OCI-LY7 (cell line): ENCODE measurements at regions not wholly inside any gene's neighbourhood (a gene's known extent, or its start where the extent isn't known, plus 50 kb on each side); places are given as distances from the start of the nearest gene placed in this dataset.

Experiments
- BruUV-seq: library from RNA; stranded (reverse); fragments of 400-500 nt; replicated peaks from 2 replicates; lab custom pipeline; 2021; lab: Mats Ljungman, UMichigan
- CTCF ChIA-PET: fragments of 300-600 bp; sonication (Branson Sonifier 250); formaldehyde crosslinking; loops from one replicate; lab custom pipeline; 2022; ENCODE audit warnings: antibody characterized with exemption; ENCODE audit not compliant: unreplicated experiment; lab: Charles Lee
- POLR2A ChIA-PET: fragments of 300-600 bp; sonication (Branson Sonifier 250); formaldehyde crosslinking; loops from one replicate; lab custom pipeline; 2022; ENCODE audit warnings: antibody characterized with exemption; lab: Charles Lee
- DNase-seq: peaks from one replicate; pipeline ENCODE4 v3.0.0-alpha.2; 2015; ENCODE audit warnings: low spot score
- H2AFZ ChIP-seq: fragments of 200-600 bp; sonication (generic), shearing (Covaris generic); 2 replicates; pipeline ENCODE4 v1.6.1; 2014; ENCODE audit warnings: mild to moderate bottlenecking, antibody characterized with exemption, low read length, moderate library complexity
- H3K27ac ChIP-seq: fragments of 200-600 bp; sonication (generic); 2 replicates; pipeline ENCODE4 v1.5.1; 2014; ENCODE audit warnings: mixed run types, low read depth, mild to moderate bottlenecking, moderate library complexity, low read length, inconsistent platforms; ENCODE audit not compliant: poor library complexity, severe bottlenecking
- H3K36me3 ChIP-seq: fragments of 200-600 bp; sonication (generic); 2 replicates; pipeline ENCODE4 v1.6.1; 2014; ENCODE audit warnings: mild to moderate bottlenecking, antibody characterized with exemption, low read length, moderate library complexity, mixed read lengths; ENCODE audit not compliant: insufficient read depth
- H3K4me1 ChIP-seq: fragments of 200-600 bp; sonication (generic); 2 replicates; pipeline ENCODE4 v1.5.1; 2014; ENCODE audit warnings: mild to moderate bottlenecking, low read length; ENCODE audit not compliant: insufficient read depth, poor library complexity, severe bottlenecking
- H3K4me2 ChIP-seq: fragments of 200-600 bp; sonication (generic); 2 replicates; pipeline ENCODE4 v1.6.1; 2014; ENCODE audit warnings: mild to moderate bottlenecking, low read length
- H3K4me3 ChIP-seq: fragments of 200-600 bp; sonication (generic); 2 replicates; pipeline ENCODE4 v1.5.1; 2014; ENCODE audit warnings: mild to moderate bottlenecking, low read depth, low read length; ENCODE audit not compliant: poor library complexity, severe bottlenecking
- H3K79me2 ChIP-seq: fragments of 200-600 bp; sonication (generic); 2 replicates; pipeline ENCODE4 v1.6.1; 2016; ENCODE audit warnings: low read depth, mild to moderate bottlenecking, low read length, moderate library complexity, mixed read lengths; ENCODE audit not compliant: insufficient read depth
- H3K9me2 ChIP-seq: fragments of 200-600 bp; sonication (generic); 2 replicates; pipeline ENCODE4 v1.6.1; 2016; ENCODE audit warnings: mild to moderate bottlenecking, low read length, mixed read lengths; ENCODE audit not compliant: insufficient read depth
- H3K9me3 ChIP-seq: fragments of 200-600 bp; sonication (generic); 2 replicates; pipeline ENCODE4 v1.6.1; 2014; ENCODE audit warnings: mild to moderate bottlenecking, mixed run types, low read length, mixed read lengths
- H4K20me1 ChIP-seq: fragments of 200-600 bp; sonication (generic); 2 replicates; pipeline ENCODE4 v1.6.1; 2014; ENCODE audit warnings: mild to moderate bottlenecking, antibody characterized with exemption, low read length, moderate library complexity, mixed read lengths; ENCODE audit not compliant: insufficient read depth
- EZH2phosphoT487 ChIP-seq: fragments of 200-600 bp; sonication (generic); IDR thresholded peaks from 2 replicates; pipeline ENCODE4 v1.6.1; 2018; ENCODE audit warnings: low read depth, borderline replicate concordance, mild to moderate bottlenecking, mixed run types, antibody characterized with exemption, low read length, moderate library complexity, mixed read lengths
- intact Hi-C: fragments of 100-400 bp; cut with micrococcal nuclease; formaldehyde crosslinking; loops from one replicate; pipeline ENCODE4 v1.10.0; 2022; ENCODE audit not compliant: unreplicated experiment
- TF ChIP-seq, protein P1 (sequence below): fragments of 200-600 bp; sonication (generic); conservative IDR thresholded peaks from 2 replicates; pipeline ENCODE4 v1.5.1; 2014; ENCODE audit warnings: mild to moderate bottlenecking, antibody characterized with exemption, low read length, moderate library complexity, mixed read lengths

DNA sequence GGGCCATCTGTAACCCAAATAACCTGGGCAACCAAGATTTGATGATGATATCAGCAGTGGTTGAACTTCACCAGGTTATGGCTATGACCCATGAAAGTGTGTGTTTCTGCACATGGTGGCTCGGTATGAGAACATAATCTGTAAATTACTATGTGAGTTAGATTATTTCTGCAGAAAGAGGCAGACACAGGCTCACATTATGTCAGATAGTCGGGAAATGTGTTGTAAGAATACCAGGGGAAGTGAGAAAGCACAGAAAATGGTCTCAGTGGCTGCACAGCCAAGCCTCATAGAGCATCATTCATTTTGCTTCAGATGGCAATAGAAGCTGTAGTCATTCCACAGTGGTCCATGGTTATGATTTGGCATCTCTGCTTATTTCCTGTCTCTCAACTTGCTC lies 63.0 kb upstream of the RBPJ start:
- ChIA-PET CTCF (no interaction called here), POLR2A (no interaction called here)
- Histone ChIP-seq H3K79me2 (no peaks in the 10 kb centered on the region), H2AFZ (no peak overlapping the region), H3K36me3 (no peaks in the 10 kb centered on the region), H3K4me2 (no peak overlapping the region), H3K4me3 (no peak overlapping the region), H3K9me3 (no peaks in the 10 kb centered on the region), H3K27ac (no peak overlapping the region), H3K4me1 (no peaks in the 10 kb centered on the region), H3K9me2 (no peaks in the 10 kb centered on the region), H4K20me1 (no peaks in the 10 kb centered on the region)
- DNase-seq, result no peak
- TF ChIP-seq, protein P1, sequence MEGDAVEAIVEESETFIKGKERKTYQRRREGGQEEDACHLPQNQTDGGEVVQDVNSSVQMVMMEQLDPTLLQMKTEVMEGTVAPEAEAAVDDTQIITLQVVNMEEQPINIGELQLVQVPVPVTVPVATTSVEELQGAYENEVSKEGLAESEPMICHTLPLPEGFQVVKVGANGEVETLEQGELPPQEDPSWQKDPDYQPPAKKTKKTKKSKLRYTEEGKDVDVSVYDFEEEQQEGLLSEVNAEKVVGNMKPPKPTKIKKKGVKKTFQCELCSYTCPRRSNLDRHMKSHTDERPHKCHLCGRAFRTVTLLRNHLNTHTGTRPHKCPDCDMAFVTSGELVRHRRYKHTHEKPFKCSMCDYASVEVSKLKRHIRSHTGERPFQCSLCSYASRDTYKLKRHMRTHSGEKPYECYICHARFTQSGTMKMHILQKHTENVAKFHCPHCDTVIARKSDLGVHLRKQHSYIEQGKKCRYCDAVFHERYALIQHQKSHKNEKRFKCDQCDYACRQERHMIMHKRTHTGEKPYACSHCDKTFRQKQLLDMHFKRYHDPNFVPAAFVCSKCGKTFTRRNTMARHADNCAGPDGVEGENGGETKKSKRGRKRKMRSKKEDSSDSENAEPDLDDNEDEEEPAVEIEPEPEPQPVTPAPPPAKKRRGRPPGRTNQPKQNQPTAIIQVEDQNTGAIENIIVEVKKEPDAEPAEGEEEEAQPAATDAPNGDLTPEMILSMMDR, result no peak
- intact Hi-C loops, result no loop called here
- no TSS peak for BruUV-seq

DNA sequence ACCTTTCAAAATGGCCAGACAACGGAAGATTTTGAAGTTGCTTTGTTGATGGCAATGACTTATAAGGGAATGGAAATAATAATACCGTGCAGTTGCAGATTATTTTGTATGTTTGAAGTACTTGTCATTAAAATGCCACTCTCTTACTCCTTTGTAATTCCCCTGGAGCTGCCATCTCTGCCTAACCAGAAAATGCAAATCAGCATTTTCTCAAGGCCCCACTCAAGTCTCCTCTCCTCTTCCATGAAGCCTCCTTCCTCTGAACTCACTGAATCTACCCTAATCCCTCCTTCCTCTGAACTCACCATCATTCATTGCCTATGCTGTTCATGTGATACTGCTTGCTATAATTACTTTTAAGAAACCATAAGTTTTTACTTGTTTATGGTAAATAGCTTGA lies 60.2 kb upstream of the RBPJ start:
- H4K20me1 ChIP-seq, result no peaks in the 10 kb centered on the region
- no TSS peak for BruUV-seq
- no peak overlapping the region for H2AFZ ChIP-seq
- H3K79me2 ChIP-seq, result no peaks in the 10 kb centered on the region
- no peak overlapping the region for H3K4me3 ChIP-seq
- H3K4me1 ChIP-seq, result no peaks in the 10 kb centered on the region
- H3K4me2 ChIP-seq, result no peak overlapping the region
- intact Hi-C loops, result no loop called here
- POLR2A ChIA-PET, result no interaction called here
- H3K36me3 ChIP-seq, result no peaks in the 10 kb centered on the region
- H3K9me3 ChIP-seq, result no peaks in the 10 kb centered on the region
- TF ChIP-seq, protein P1, result no peak
- TF ChIP-seq EZH2phosphoT487, result no peak
- no peak for DNase-seq
- no peaks in the 10 kb centered on the region for H3K9me2 ChIP-seq
- no peak overlapping the region for H3K27ac ChIP-seq
- CTCF ChIA-PET, result no interaction called here

DNA sequence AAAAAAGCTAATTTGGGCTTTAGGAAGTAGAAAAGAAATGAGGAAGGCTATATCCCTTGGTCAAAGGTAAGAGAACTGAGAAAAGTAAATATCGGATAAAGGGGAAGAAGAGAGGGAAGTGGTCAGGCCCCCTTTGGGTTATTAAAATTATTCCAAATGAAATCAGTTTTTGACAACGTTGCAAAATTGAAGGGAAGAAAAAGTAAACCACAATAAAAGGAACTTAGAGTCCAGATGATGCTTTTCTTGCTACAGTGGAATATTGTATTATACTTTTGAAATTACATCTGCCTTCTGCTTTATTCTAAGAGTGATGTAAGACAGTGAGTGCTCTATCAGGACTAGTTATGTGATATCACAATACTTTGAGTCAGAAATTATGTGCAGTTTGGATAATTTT lies 59.4 kb upstream of the RBPJ start:
- Histone ChIP-seq H4K20me1 (no peaks in the 10 kb centered on the region), H3K36me3 (no peaks in the 10 kb centered on the region), H2AFZ (no peak overlapping the region), H3K4me2 (no peak overlapping the region), H3K4me1 (no peaks in the 10 kb centered on the region), H3K4me3 (no peak overlapping the region), H3K27ac (no peak overlapping the region), H3K9me2 (no peaks in the 10 kb centered on the region), H3K79me2 (no peaks in the 10 kb centered on the region), H3K9me3 (no peaks in the 10 kb centered on the region)
- TF ChIP-seq EZH2phosphoT487, result no peak
- TF ChIP-seq, protein P1, result no peak
- CTCF ChIA-PET, result no interaction called here
- POLR2A ChIA-PET, result no interaction called here
- intact Hi-C loops, result no loop called here
- no TSS peak for BruUV-seq
- no peak for DNase-seq
